Adrenal gland (tissue), 9 donors: ENCODE measurements at regions not wholly inside any gene's neighbourhood (a gene's known extent, or its start where the extent isn't known, plus 50 kb on each side); places are given as distances from the start of the nearest gene placed in this dataset.

Source experiments
- DNase-seq, 7 donors: peaks; one replicate each; pipeline ENCODE4 v3.0.0-alpha.2; 2019 to 2020
- H3K27ac ChIP-seq, 5 donors: fragments of 200-600 bp; sonication (generic) in 4 of 5; 1 replicate in 3 of 5; 2 replicates in 2 of 5; pipeline versions ENCODE4 v1.5.1 to v1.8.0; 2016 to 2020; ENCODE audit warnings: mild to moderate bottlenecking in 1 of 5
- H3K27me3 ChIP-seq: fragments of 200-600 bp; 2 replicates; pipeline ENCODE4 v1.8.0; 2021
- H3K36me3 ChIP-seq, 2 donors: fragments of 200-600 bp; replicated peaks in 1 of 2; 1 replicate in 1 of 2; 2 replicates in 1 of 2; pipeline versions ENCODE4 v1.5.1 to v1.8.0; 2018 to 2022
- H3K4me1 ChIP-seq, 2 donors: fragments of 200-600 bp; replicated peaks in 1 of 2; 1 replicate in 1 of 2; 2 replicates in 1 of 2; pipeline versions ENCODE4 v1.5.1 to v1.8.0; 2018 to 2021
- H3K4me3 ChIP-seq, 4 donors: fragments of 200-600 bp; sonication (generic) in 3 of 4; one replicate each; pipeline ENCODE4 v1.5.1; 2016 to 2018
- H3K9me3 ChIP-seq, 3 donors: fragments of 200-600 bp; sonication (generic) in 1 of 3; replicated peaks in 1 of 3; 1 replicate in 2 of 3; 2 replicates in 1 of 3; pipeline versions ENCODE4 v1.5.1 to v1.8.0; 2016 to 2021
- POLR2A ChIP-seq, 2 donors: fragments of 450-650 bp; IDR thresholded peaks; one replicate each; pipeline ENCODE4 v1.6.1; 2017; ENCODE audit warnings: antibody characterized with exemption in 2 of 2, mild to moderate bottlenecking in 2 of 2, moderate library complexity in 1 of 2
- WGBS, 4 donors: extraction: QIAGEN DNeasy Blood & Tissue Kit in 2 of 4; methylation state at CpG; one replicate each; pipeline versions ENCODE4 v1.1.5 to v1.1.7; 2013 to 2017; 5-methylcytosine and 5-hydroxymethylcytosine counted together
- intact Hi-C, 2 donors: fragments of 100-400 bp; cut with DNase I; formaldehyde crosslinking; loops; one replicate each; pipeline versions ENCODE4 v1.14.1 to v1.15.0; 2022 to 2023
- TF ChIP-seq, protein P1 (sequence below), 6 experiments: fragments of 450-650 bp in 4 of 6; fragments of 200-600 bp in 2 of 6; sonication (generic) in 1 of 6; IDR thresholded peaks; 1 replicate in 5 of 6; 2 replicates in 1 of 6; pipeline versions ENCODE4 v1.5.1 to v1.8.0; 2016 to 2021; ENCODE audit warnings: antibody characterized with exemption in 6 of 6, mild to moderate bottlenecking in 2 of 6, moderate library complexity in 1 of 6
- donor health status: healthy with polysubstance abuse.
- donor health status: Bipolar disorder and iron deficiency.
- donor health status: DM: yes; HTN: yes; CAD: no.
- donor health status: DM: no; HTN: no; CAD: no.
- donor health status: DM: no; HTN: no; CAD: no.

DNA sequence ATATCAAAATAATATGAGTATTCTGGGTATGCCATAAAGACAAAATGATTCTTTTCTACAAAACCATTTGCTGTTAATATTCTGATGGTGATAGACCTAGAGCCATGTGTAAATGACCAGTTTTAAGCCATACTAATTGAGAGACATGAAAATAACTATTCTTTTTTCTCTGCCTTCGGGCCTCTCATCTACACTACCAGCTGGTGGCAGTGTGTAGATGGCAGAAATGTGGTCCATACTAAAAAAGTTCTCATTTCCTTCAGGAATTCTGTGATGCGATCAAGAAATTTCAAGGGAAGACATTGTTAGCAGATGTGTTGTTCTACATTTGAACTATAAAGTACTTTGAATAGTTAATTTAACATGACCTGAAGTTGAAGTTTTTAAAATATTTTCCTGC is 485.2 kb downstream of the TRIB2 start:
- 68 to 87% (median 77%) methylated on average over 2 of the region's 2 CpGs for WGBS, 4 donors
- no peaks in the 10 kb centered on the region for H3K36me3 ChIP-seq
- TF ChIP-seq, protein P1, sequence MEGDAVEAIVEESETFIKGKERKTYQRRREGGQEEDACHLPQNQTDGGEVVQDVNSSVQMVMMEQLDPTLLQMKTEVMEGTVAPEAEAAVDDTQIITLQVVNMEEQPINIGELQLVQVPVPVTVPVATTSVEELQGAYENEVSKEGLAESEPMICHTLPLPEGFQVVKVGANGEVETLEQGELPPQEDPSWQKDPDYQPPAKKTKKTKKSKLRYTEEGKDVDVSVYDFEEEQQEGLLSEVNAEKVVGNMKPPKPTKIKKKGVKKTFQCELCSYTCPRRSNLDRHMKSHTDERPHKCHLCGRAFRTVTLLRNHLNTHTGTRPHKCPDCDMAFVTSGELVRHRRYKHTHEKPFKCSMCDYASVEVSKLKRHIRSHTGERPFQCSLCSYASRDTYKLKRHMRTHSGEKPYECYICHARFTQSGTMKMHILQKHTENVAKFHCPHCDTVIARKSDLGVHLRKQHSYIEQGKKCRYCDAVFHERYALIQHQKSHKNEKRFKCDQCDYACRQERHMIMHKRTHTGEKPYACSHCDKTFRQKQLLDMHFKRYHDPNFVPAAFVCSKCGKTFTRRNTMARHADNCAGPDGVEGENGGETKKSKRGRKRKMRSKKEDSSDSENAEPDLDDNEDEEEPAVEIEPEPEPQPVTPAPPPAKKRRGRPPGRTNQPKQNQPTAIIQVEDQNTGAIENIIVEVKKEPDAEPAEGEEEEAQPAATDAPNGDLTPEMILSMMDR (IDR thresholded peaks at IDR 0.05), result no peak
- no peak for TF ChIP-seq POLR2A (IDR thresholded peaks at IDR 0.05)
- H3K27ac ChIP-seq, result no peak overlapping the region
- no peak for DNase-seq
- no peaks in the 10 kb centered on the region for H3K4me1 ChIP-seq
- no peaks in the 10 kb centered on the region for H3K9me3 ChIP-seq
- no peaks in the 10 kb centered on the region for H3K27me3 ChIP-seq
- no peak overlapping the region for H3K4me3 ChIP-seq
- intact Hi-C loops, result no loop called here

- Histone ChIP-seq H3K4me3 (no peak overlapping the region), H3K4me1 (no peaks in the 10 kb centered on the region), H3K36me3 (no peaks in the 10 kb centered on the region), H3K27me3 (no peaks in the 10 kb centered on the region), H3K27ac (no peak overlapping the region), H3K9me3 (no peaks in the 10 kb centered on the region)
- intact Hi-C loops, result no loop called here
- TF ChIP-seq, protein P1 (IDR thresholded peaks at IDR 0.05), result no peak
- TF ChIP-seq POLR2A (IDR thresholded peaks at IDR 0.05), result no peak
- DNase-seq, result no peak
Measured at GRCh38 chr2:13212115-13212514, 495.4 kb downstream of the TRIB2 start.

- Histone ChIP-seq H3K36me3 (no peaks in the 10 kb centered on the region), H3K4me1 (no peaks in the 10 kb centered on the region), H3K9me3 (no peaks in the 10 kb centered on the region), H3K27me3 (no peaks in the 10 kb centered on the region), H3K4me3 (no peak overlapping the region), H3K27ac (no peak overlapping the region)
- no peak for TF ChIP-seq POLR2A (IDR thresholded peaks at IDR 0.05)
- TF ChIP-seq, protein P1 (IDR thresholded peaks at IDR 0.05), result no peak
- DNase-seq, result no peak
- intact Hi-C loops, result no loop called here
Measured at GRCh38 chr2:13218205-13218604, 501.5 kb downstream of the TRIB2 start.

DNA sequence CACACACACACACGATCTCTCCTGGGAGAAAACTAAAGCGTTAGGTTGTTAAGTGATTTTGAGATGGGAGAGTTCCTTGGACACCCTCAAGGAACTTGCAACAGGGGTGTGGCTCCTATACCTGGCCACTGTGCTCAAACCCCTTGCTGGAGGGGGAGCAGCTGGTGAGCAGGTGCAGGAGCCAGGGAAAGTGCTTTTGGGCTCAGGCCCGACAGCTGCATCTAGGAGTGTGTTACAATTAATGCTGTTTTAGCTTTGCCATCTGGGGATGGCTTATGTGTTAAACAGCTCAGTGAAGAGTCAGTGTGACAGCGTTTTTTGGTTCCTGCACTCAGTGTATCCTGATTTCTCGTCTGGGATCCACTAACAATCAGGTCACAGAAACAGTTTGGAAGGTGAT is 510.8 kb downstream of the TRIB2 start:
- H3K27ac ChIP-seq, result no peak overlapping the region
- intact Hi-C loops, result no loop called here
- no peaks in the 10 kb centered on the region for H3K36me3 ChIP-seq
- no peaks in the 10 kb centered on the region for H3K9me3 ChIP-seq
- H3K4me3 ChIP-seq, result no peak overlapping the region
- DNase-seq, result no peak
- WGBS, 4 donors, result 58 to 63% (median 60%) methylated on average over 4 to 5 of the region's 5 CpGs
- H3K27me3 ChIP-seq, result no peaks in the 10 kb centered on the region
- TF ChIP-seq POLR2A (IDR thresholded peaks at IDR 0.05), result no peak
- TF ChIP-seq, protein P1 (IDR thresholded peaks at IDR 0.05), result no peak
- no peaks in the 10 kb centered on the region for H3K4me1 ChIP-seq
